Endothelial cell of umbilical vein (primary cell): ENCODE measurements at regions not wholly inside any gene's neighbourhood (a gene's known extent, or its start where the extent isn't known, plus 50 kb on each side); places are given as distances from the start of the nearest gene placed in this dataset.

Experiments
- BruUV-seq: library from RNA; stranded (reverse); fragments of 400-500 nt; replicated peaks from 2 replicates; lab custom pipeline; 2021; lab: Mats Ljungman, UMichigan
- CTCF ChIA-PET: fragments of 300-600, 350-600 bp; sonication (Branson Sonifier 250); formaldehyde crosslinking; loops from one replicate; lab custom pipeline; 2021; ENCODE audit warnings: antibody characterized with exemption, inconsistent platforms; lab: Charles Lee
- POLR2A ChIA-PET: fragments of 300-600, 350-600 bp; sonication (Branson Sonifier 250); formaldehyde crosslinking; loops from one replicate; lab custom pipeline; 2021; ENCODE audit warnings: antibody characterized with exemption, inconsistent platforms; lab: Charles Lee
- DNase-seq: peaks from one replicate; pipeline ENCODE4 v3.0.0-alpha.2; 2011; ENCODE audit warnings: low read depth, low spot score
- FAIRE-seq: peaks from 2 replicates; lab custom pipeline; 2011; peaks lifted over from hg19 to GRCh38; lab: Jason Lieb, UNC
- H2AFZ ChIP-seq: 2 replicates; pipeline ENCODE4 v1.6.0; 2012; ENCODE audit warnings: low read depth, low read length, control low read depth, inconsistent platforms
- H3K27ac ChIP-seq: 2 replicates; pipeline ENCODE4 v1.5.1; 2011; ENCODE audit warnings: low read depth, mild to moderate bottlenecking, control low read depth, low read length, moderate library complexity; ENCODE audit not compliant: insufficient read depth
- H3K27me3 ChIP-seq, 2 experiments: 2 replicates each; pipeline versions ENCODE4 v1.6.0 to v1.6.1; 2011; ENCODE audit warnings: low read length in 2 of 2, mixed read lengths in 1 of 2; ENCODE audit not compliant: control insufficient read depth in 2 of 2, insufficient read depth in 2 of 2
- H3K36me3 ChIP-seq, 2 experiments: 2 replicates in 1 of 2; 3 replicates in 1 of 2; pipeline ENCODE4 v1.5.1; 2011; ENCODE audit warnings: low read length in 2 of 2, mild to moderate bottlenecking in 1 of 2, moderate library complexity in 1 of 2; ENCODE audit not compliant: control insufficient read depth in 2 of 2, insufficient read depth in 2 of 2; ENCODE audit errors: extremely low read depth in 1 of 2
- H3K4me1 ChIP-seq: 3 replicates; pipeline ENCODE4 v1.5.1; 2011; ENCODE audit warnings: mild to moderate bottlenecking, low read length; ENCODE audit not compliant: control insufficient read depth, insufficient read depth; ENCODE audit errors: extremely low read depth
- H3K4me2 ChIP-seq: 2 replicates; pipeline ENCODE4 v1.6.1; 2011; ENCODE audit warnings: low read length, control low read depth, mixed read lengths; ENCODE audit not compliant: insufficient read depth
- H3K4me3 ChIP-seq, 3 experiments: fragments of 200-600 bp in 1 of 3; sonication (generic), shearing (Covaris generic) in 1 of 3; replicated peaks in 1 of 3; 2 replicates each; pipeline ENCODE4 v1.5.1; 2011 to 2016; ENCODE audit warnings: control low read depth in 3 of 3, low read length in 3 of 3, mild to moderate bottlenecking in 2 of 3, inconsistent platforms in 1 of 3, low read depth in 1 of 3, moderate library complexity in 1 of 3; ENCODE audit not compliant: insufficient read depth in 1 of 3
- H3K79me2 ChIP-seq: 2 replicates; pipeline ENCODE4 v1.6.0; 2012; ENCODE audit warnings: low read length, inconsistent platforms; ENCODE audit not compliant: control insufficient read depth, insufficient read depth
- H3K9ac ChIP-seq: replicated peaks from 2 replicates; pipeline ENCODE3; 2011; ENCODE audit warnings: low read length, control low read depth; ENCODE audit not compliant: insufficient read depth; ENCODE audit errors: extremely low read depth
- H3K9me1 ChIP-seq: replicated peaks from 3 replicates; pipeline ENCODE4 v1.6.0; 2011; ENCODE audit warnings: mild to moderate bottlenecking, low read length; ENCODE audit not compliant: control insufficient read depth, insufficient read depth; ENCODE audit errors: extremely low read depth
- H3K9me3 ChIP-seq: replicated peaks from 2 replicates; pipeline ENCODE4 v1.5.1; 2012; ENCODE audit warnings: low read length, inconsistent platforms; ENCODE audit not compliant: control insufficient read depth, insufficient read depth
- H4K20me1 ChIP-seq: replicated peaks from 2 replicates; pipeline ENCODE3; 2011; ENCODE audit warnings: mild to moderate bottlenecking, low read length; ENCODE audit not compliant: control insufficient read depth, insufficient read depth; ENCODE audit errors: extremely low read depth
- CTCF ChIP-seq, 2 donors: IDR thresholded peaks; 1 replicate in 1 of 2; 2 replicates in 1 of 2; pipeline ENCODE4 v1.5.1; 2011; ENCODE audit warnings: low read length in 2 of 2, mild to moderate bottlenecking in 2 of 2, moderate library complexity in 2 of 2, control low read depth in 1 of 2, inconsistent platforms in 1 of 2, low read depth in 1 of 2; ENCODE audit not compliant: insufficient read depth in 1 of 2; ENCODE audit errors: extremely low read depth in 1 of 2
- EZH2 ChIP-seq: IDR thresholded peaks from 2 replicates; pipeline ENCODE4 v1.6.1; 2012; ENCODE audit warnings: borderline replicate concordance, low read depth, mild to moderate bottlenecking, moderate library complexity, low read length, inconsistent platforms; ENCODE audit not compliant: severe bottlenecking
- FOS ChIP-seq: IDR thresholded peaks from 2 replicates; pipeline ENCODE4 v1.6.1; 2011; ENCODE audit warnings: mild to moderate bottlenecking, low read length, moderate library complexity, borderline replicate concordance; ENCODE audit not compliant: insufficient read depth
- GATA2 ChIP-seq: IDR thresholded peaks from 2 replicates; pipeline ENCODE4 v1.7.0; 2011; ENCODE audit warnings: low read depth, mild to moderate bottlenecking, moderate library complexity, mixed read lengths, low read length; ENCODE audit not compliant: insufficient read length, insufficient read depth
- JUN ChIP-seq: IDR thresholded peaks from 2 replicates; pipeline ENCODE4 v1.6.1; 2011; ENCODE audit warnings: borderline replicate concordance, low read depth; ENCODE audit not compliant: insufficient read length, insufficient read depth
- MAX ChIP-seq: IDR thresholded peaks from 2 replicates; pipeline ENCODE4 v1.6.1; 2011; ENCODE audit not compliant: insufficient read depth, insufficient read length
- MYC ChIP-seq: IDR thresholded peaks from one replicate; pipeline ENCODE4 v1.6.1; 2011; ENCODE audit warnings: mild to moderate bottlenecking, low read depth, low read length
- POLR2A ChIP-seq: IDR thresholded peaks from 2 replicates; pipeline ENCODE4 v1.6.1; 2012; ENCODE audit warnings: low read depth, mild to moderate bottlenecking, control low read depth, low read length
- POLR2AphosphoS5 ChIP-seq: IDR thresholded peaks from 2 replicates; pipeline ENCODE4 v1.6.1; 2012; ENCODE audit warnings: low read depth, mild to moderate bottlenecking, control low read depth, low read length, moderate library complexity; ENCODE audit not compliant: insufficient read depth
- dilution Hi-C: fragments of 300-500 bp; cut with MboI; formaldehyde crosslinking; loops from one replicate; pipeline ENCODE4 v1.15.0; 2019; ENCODE audit warnings: low sequenced_read_pairs; ENCODE audit not compliant: extremely low pct_ligation_motif_present
- intact Hi-C: fragments of 100-400 bp; cut with micrococcal nuclease; formaldehyde crosslinking; loops from one replicate; pipeline ENCODE4 v1.10.0; 2022

- no peak overlapping the region for H3K9ac ChIP-seq
- BruUV-seq: no TSS peak
- no peaks in the 10 kb centered on the region for H3K9me3 ChIP-seq
- H3K79me2 ChIP-seq: no peaks in the 10 kb centered on the region
- no peaks in the 10 kb centered on the region for H3K36me3 ChIP-seq
- DNase-seq: no peak
- H3K27ac ChIP-seq: no peak overlapping the region
- no peak overlapping the region for H2AFZ ChIP-seq
- H3K4me2 ChIP-seq: no peak overlapping the region
- intact Hi-C loops: loop anchor here (10.0 kb wide), 1 partner anchor 195 kb away; no protein-coding TSS in a partner anchor
- no peaks in the 10 kb centered on the region for H3K9me1 ChIP-seq
- no peak overlapping the region for H3K4me3 ChIP-seq
- H3K27me3 ChIP-seq: no peaks in the 10 kb centered on the region
- ChIA-PET POLR2A (no interaction called here), CTCF (interaction anchor here (1.8 kb wide), 1 partner anchor 50 kb away, joined by 3 read pairs; no protein-coding TSS in a partner anchor)
- TF ChIP-seq POLR2A: no peak
- no peak for TF ChIP-seq MYC
- no peak for TF ChIP-seq CTCF (IDR thresholded peaks at IDR 0.05; ENCODE audit: extremely low read depth in 1 of 2, insufficient read depth in 1 of 2, low read depth in 1 of 2, low read length in 2 of 2)
- TF ChIP-seq EZH2: no peak
- TF ChIP-seq POLR2AphosphoS5: no peak
- no peak for TF ChIP-seq JUN
- TF ChIP-seq MAX: no peak
- no peak for TF ChIP-seq GATA2
- TF ChIP-seq FOS: no peak
- H4K20me1 ChIP-seq: no peaks in the 10 kb centered on the region
- dilution Hi-C loops: no loop called here
- peaks cover 17% of the 10 kb centered on the region for H3K4me1 ChIP-seq
- no peak for FAIRE-seq
These were observed 464.4 kb downstream of the COG6 start for GRCh38 chr13:40119852-40120251.
